IMR-90 (cell line): ENCODE measurements at regions not wholly inside any gene's neighbourhood (a gene's known extent, or its start where the extent isn't known, plus 50 kb on each side); places are given as distances from the start of the nearest gene placed in this dataset.

Experiments
- ATAC-seq: fragments of 200-7000 bp; cut with Tn5 transposase; 2 replicates; pipeline ENCODE4 v1.9.1; 2020; ENCODE audit warnings: low read depth, mild to moderate bottlenecking, moderate library complexity
- BruUV-seq: library from RNA; stranded (reverse); fragments of 400-500 nt; replicated peaks from 2 replicates; lab custom pipeline; 2021; lab: Mats Ljungman, UMichigan
- CTCF ChIA-PET: fragments of 300-600 bp; formaldehyde crosslinking; extraction: SDS; loops from one replicate; lab custom pipeline; 2021; ENCODE audit warnings: antibody characterized with exemption; lab: Yijun Ruan, JAX
- POLR2A ChIA-PET: fragments of 300-600 bp; sonication (Branson Sonifier 250); formaldehyde crosslinking; loops from one replicate; lab custom pipeline; 2022; ENCODE audit warnings: antibody characterized with exemption; ENCODE audit not compliant: unreplicated experiment; lab: Charles Lee
- DNase-seq: peaks from one replicate; pipeline ENCODE4 v3.0.0; 2013
- H2AFZ ChIP-seq: replicated peaks from 2 replicates; pipeline ENCODE3; 2013; ENCODE audit warnings: low read length, mild to moderate bottlenecking; ENCODE audit not compliant: poor library complexity
- H2AK5ac ChIP-seq: 2 replicates; pipeline ENCODE4 v1.6.1; 2013; ENCODE audit warnings: low read depth, low read length, inconsistent platforms
- H2AK9ac ChIP-seq: replicated peaks from 2 replicates; pipeline ENCODE3; 2013; ENCODE audit warnings: mild to moderate bottlenecking, low read depth, low read length, moderate library complexity; ENCODE audit not compliant: poor library complexity
- H2BK120ac ChIP-seq: 2 replicates; pipeline ENCODE4 v1.6.1; 2013; ENCODE audit warnings: low read depth, low read length, inconsistent platforms
- H2BK15ac ChIP-seq: 3 replicates; pipeline ENCODE4 v1.6.1; 2013; ENCODE audit warnings: low read depth, low read length, inconsistent platforms
- H2BK20ac ChIP-seq: 2 replicates; pipeline ENCODE4 v1.6.1; 2013; ENCODE audit warnings: low read depth, mild to moderate bottlenecking, inconsistent platforms, low read length, moderate library complexity
- H2BK5ac ChIP-seq: 2 replicates; pipeline ENCODE4 v1.6.1; 2013; ENCODE audit warnings: mild to moderate bottlenecking, low read depth, low read length, inconsistent platforms; ENCODE audit not compliant: poor library complexity, severe bottlenecking
- H3K14ac ChIP-seq: replicated peaks from 2 replicates; pipeline ENCODE4 v1.6.1; 2013; ENCODE audit warnings: low read depth, low read length, inconsistent platforms
- H3K18ac ChIP-seq: 2 replicates; pipeline ENCODE4 v1.6.1; 2013; ENCODE audit warnings: low read depth, low read length, control low read depth
- H3K23ac ChIP-seq: 2 replicates; pipeline ENCODE4 v1.6.1; 2013; ENCODE audit warnings: low read depth, low read length, inconsistent platforms
- H3K27ac ChIP-seq: 2 replicates; pipeline ENCODE4 v1.5.1; 2013; ENCODE audit warnings: mild to moderate bottlenecking, control low read depth, low read length; ENCODE audit not compliant: insufficient read depth
- H3K27me3 ChIP-seq: 2 replicates; pipeline ENCODE4 v1.6.1; 2013; ENCODE audit warnings: low read length; ENCODE audit not compliant: control insufficient read depth, insufficient read depth
- H3K36me3 ChIP-seq: 2 replicates; pipeline ENCODE4 v1.6.1; 2013; ENCODE audit warnings: low read length, mixed read lengths; ENCODE audit not compliant: control insufficient read depth, insufficient read depth
- H3K4ac ChIP-seq: 2 replicates; pipeline ENCODE4 v1.6.1; 2013; ENCODE audit warnings: low read depth, low read length, inconsistent platforms
- H3K4me1 ChIP-seq: 2 replicates; pipeline ENCODE4 v1.6.1; 2013; ENCODE audit warnings: low read length, mixed read lengths; ENCODE audit not compliant: control insufficient read depth, insufficient read depth
- H3K4me2 ChIP-seq: 2 replicates; pipeline ENCODE4 v1.6.1; 2013; ENCODE audit warnings: low read depth, mild to moderate bottlenecking, control low read depth, low read length, moderate library complexity
- H3K4me3 ChIP-seq: 2 replicates; pipeline ENCODE4 v1.5.1; 2013; ENCODE audit warnings: low read depth, mild to moderate bottlenecking, control low read depth, low read length, moderate library complexity; ENCODE audit not compliant: insufficient read depth
- H3K56ac ChIP-seq: 2 replicates; pipeline ENCODE4 v1.6.1; 2013; ENCODE audit warnings: low read length, inconsistent platforms; ENCODE audit not compliant: insufficient read depth; ENCODE audit errors: extremely low read depth
- H3K79me1 ChIP-seq, 2 experiments: 2 replicates each; pipeline ENCODE4 v1.6.1; 2013; ENCODE audit warnings: low read length in 2 of 2, inconsistent platforms in 1 of 2, low read depth in 1 of 2
- H3K9ac ChIP-seq: 2 replicates; pipeline ENCODE4 v1.6.1; 2013; ENCODE audit warnings: low read depth, low read length, control low read depth
- H3K9me1 ChIP-seq: 2 replicates; pipeline ENCODE4 v1.6.1; 2013; ENCODE audit warnings: low read length, inconsistent platforms; ENCODE audit not compliant: insufficient read depth
- H3K9me3 ChIP-seq: 2 replicates; pipeline ENCODE4 v1.6.1; 2013; ENCODE audit warnings: low read length; ENCODE audit not compliant: control insufficient read depth, insufficient read depth
- H4K20me1 ChIP-seq: 2 replicates; pipeline ENCODE4 v1.6.1; 2013; ENCODE audit warnings: low read length, inconsistent platforms; ENCODE audit not compliant: insufficient read depth
- H4K5ac ChIP-seq: 2 replicates; pipeline ENCODE4 v1.6.1; 2013; ENCODE audit warnings: mild to moderate bottlenecking, low read depth, low read length, control low read depth
- H4K8ac ChIP-seq, 2 experiments: 2 replicates each; pipeline ENCODE4 v1.6.1; 2013; ENCODE audit warnings: low read depth in 2 of 2, low read length in 2 of 2, control low read depth in 1 of 2, inconsistent platforms in 1 of 2
- H4K91ac ChIP-seq: 2 replicates; pipeline ENCODE4 v1.6.1; 2013; ENCODE audit warnings: low read depth, low read length, inconsistent platforms; ENCODE audit not compliant: insufficient read depth
- BHLHE40 ChIP-seq: fragments of 150-350 bp; IDR thresholded peaks from 2 replicates; pipeline ENCODE4 v1.6.1; 2016; ENCODE audit warnings: mild to moderate bottlenecking, low read depth, low read length
- CEBPB ChIP-seq: IDR thresholded peaks from 2 replicates; pipeline ENCODE4 v1.6.1; 2012; ENCODE audit warnings: low read depth, low read length, improper control_type of control experiment
- CHD1 ChIP-seq: IDR thresholded peaks from 2 replicates; pipeline ENCODE4 v1.6.1; 2012; ENCODE audit warnings: low read depth, low read length, improper control_type of control experiment
- CTCF ChIP-seq: conservative IDR thresholded peaks from 2 replicates; pipeline ENCODE4 v1.5.1; 2012; ENCODE audit warnings: mild to moderate bottlenecking, low read depth, low read length, improper control_type of control experiment
- ELK1 ChIP-seq: fragments of 150-350 bp; IDR thresholded peaks from 2 replicates; pipeline ENCODE4 v1.6.1; 2016; ENCODE audit warnings: low read depth, mild to moderate bottlenecking, low read length, moderate library complexity, borderline replicate concordance
- FOS ChIP-seq: fragments of 150-350 bp; IDR thresholded peaks from 2 replicates; pipeline ENCODE4 v1.6.1; 2016; ENCODE audit warnings: low read depth, low read length
- MAFK ChIP-seq: IDR thresholded peaks from 2 replicates; pipeline ENCODE4 v1.6.1; 2012; ENCODE audit warnings: low read depth, low read length, improper control_type of control experiment
- MAZ ChIP-seq: IDR thresholded peaks from 2 replicates; pipeline ENCODE4 v1.6.1; 2012; ENCODE audit warnings: low read depth, mild to moderate bottlenecking, low read length, improper control_type of control experiment, moderate library complexity, borderline replicate concordance
- MXI1 ChIP-seq: IDR thresholded peaks from 2 replicates; pipeline ENCODE4 v1.6.1; 2012; ENCODE audit warnings: low read depth, mild to moderate bottlenecking, low read length, moderate library complexity, borderline replicate concordance
- POLR2A ChIP-seq: IDR thresholded peaks from 2 replicates; pipeline ENCODE4 v1.6.1; 2012; ENCODE audit warnings: mild to moderate bottlenecking, low read depth, low read length
- RAD21 ChIP-seq: IDR thresholded peaks from 2 replicates; pipeline ENCODE4 v1.6.1; 2012; ENCODE audit warnings: low read length, improper control_type of control experiment
- RCOR1 ChIP-seq: IDR thresholded peaks from 2 replicates; pipeline ENCODE4 v1.6.1; 2012; ENCODE audit warnings: mild to moderate bottlenecking, low read length, improper control_type of control experiment; ENCODE audit not compliant: insufficient replicate concordance
- RFX5 ChIP-seq: IDR thresholded peaks from 2 replicates; pipeline ENCODE4 v1.8.0; 2012; ENCODE audit warnings: low read depth, mild to moderate bottlenecking, low read length, moderate library complexity
- SMC3 ChIP-seq: fragments of 150-350 bp; IDR thresholded peaks from 2 replicates; pipeline ENCODE4 v1.6.1; 2016; ENCODE audit warnings: low read depth, mild to moderate bottlenecking, antibody characterized with exemption, low read length, moderate library complexity
- USF2 ChIP-seq: fragments of 150-350 bp; IDR thresholded peaks from 2 replicates; pipeline ENCODE4 v1.6.1; 2017; ENCODE audit warnings: mild to moderate bottlenecking, antibody characterized with exemption, low read length, low read depth
- WGBS, 2 experiments: methylation state at CpG; one replicate each; pipeline versions ENCODE4 v1.1.5 to v1.1.7; 2013; ENCODE audit warnings: missing lambda C conversion rate in 2 of 2; ENCODE audit not compliant: insufficient read length in 1 of 2; ENCODE audit errors: extremely low coverage in 2 of 2; 5-methylcytosine and 5-hydroxymethylcytosine counted together
- dilution Hi-C: fragments of 300-500 bp; cut with HindIII; formaldehyde crosslinking; loops from one replicate; pipeline ENCODE4 v1.14.3; 2018; ENCODE audit warnings: low sequenced_read_pairs; ENCODE audit not compliant: unreplicated experiment
- in situ Hi-C: fragments of 300-500 bp; cut with MboI; formaldehyde crosslinking; loops from 3 replicates; pipeline ENCODE4 v1.14.3; 2019; ENCODE audit warnings: low sequenced_read_pairs, inconsistent platforms, mixed read lengths
- intact Hi-C: fragments of 100-400 bp; cut with micrococcal nuclease; formaldehyde crosslinking; loops from 2 replicates; pipeline ENCODE4 v1.10.0; 2022

- H2AFZ ChIP-seq = no peak overlapping the region
- ATAC-seq (no peak), DNase-seq (no peak)
- H2BK15ac ChIP-seq = no peak overlapping the region
- no peak overlapping the region for H2AK5ac ChIP-seq
- TF ChIP-seq FOS = no peak
- no peak for TF ChIP-seq MAZ
- no peak for TF ChIP-seq POLR2A
- no peak for TF ChIP-seq MAFK
- TF ChIP-seq USF2 = no peak
- no peak for TF ChIP-seq RFX5
- TF ChIP-seq SMC3 = no peak
- no peak for TF ChIP-seq CHD1
- no peak for TF ChIP-seq RCOR1
- no peak for TF ChIP-seq ELK1
- no peak for TF ChIP-seq CTCF
- no peak for TF ChIP-seq MXI1
- no peak for TF ChIP-seq BHLHE40
- no peak for TF ChIP-seq CEBPB
- no peak for TF ChIP-seq RAD21
- dilution Hi-C loops (no loop called here), intact Hi-C loops (no loop called here), in situ Hi-C loops (no loop called here)
- no peaks in the 10 kb centered on the region for H3K9me3 ChIP-seq
- H4K91ac ChIP-seq = no peak overlapping the region
- ChIA-PET POLR2A (interaction anchor here (0.6 kb wide), 1 partner anchor 143 kb away, joined by 6 read pairs; no protein-coding TSS in a partner anchor), CTCF (no interaction called here)
- H3K4ac ChIP-seq = no peak overlapping the region
- H3K9ac ChIP-seq = no peak overlapping the region
- peaks cover 2% of the 10 kb centered on the region for H3K4me1 ChIP-seq
- H3K9me1 ChIP-seq = no peaks in the 10 kb centered on the region
- H3K27ac ChIP-seq = no peak overlapping the region
- no peaks in the 10 kb centered on the region for H4K20me1 ChIP-seq
- no peak overlapping the region for H4K8ac ChIP-seq
- H3K18ac ChIP-seq = no peak overlapping the region
- H3K23ac ChIP-seq = no peak overlapping the region
- no peaks in the 10 kb centered on the region for H3K79me1 ChIP-seq
- H3K4me2 ChIP-seq = no peak overlapping the region
- H2BK20ac ChIP-seq = no peak overlapping the region
- H2BK120ac ChIP-seq = no peak overlapping the region
- H3K36me3 ChIP-seq = no peaks in the 10 kb centered on the region
- no peak overlapping the region for H3K4me3 ChIP-seq
- H3K27me3 ChIP-seq = no peaks in the 10 kb centered on the region
- H2BK5ac ChIP-seq = no peak overlapping the region
- WGBS, 2 experiments = no CpG with 5 or more reads among the region's 1 CpG
- no peak overlapping the region for H3K56ac ChIP-seq
- BruUV-seq = no TSS peak
- H2AK9ac ChIP-seq = no peak overlapping the region
- H3K14ac ChIP-seq = no peak overlapping the region
- H4K5ac ChIP-seq = no peak overlapping the region
Observed at GRCh38 chr5:82889088-82889487, 188.1 kb downstream of the TMEM167A start.
